Transverse colon (tissue), 3 donors: ENCODE measurements at regions not wholly inside any gene's neighbourhood (a gene's known extent, or its start where the extent isn't known, plus 50 kb on each side); places are given as distances from the start of the nearest gene placed in this dataset.

Source experiments
- POLR2A ChIP-seq: fragments of 450-650 bp; IDR thresholded peaks from one replicate; pipeline ENCODE4 v1.6.1; 2016; ENCODE audit warnings: antibody characterized with exemption, mild to moderate bottlenecking, moderate library complexity
- TF ChIP-seq, protein P1 (sequence below), 5 experiments: fragments of 200-600 bp in 3 of 5; fragments of 450-650 bp in 2 of 5; sonication (generic) in 3 of 5; IDR thresholded peaks; 1 replicate in 2 of 5; 2 replicates in 3 of 5; pipeline ENCODE4 v1.5.1; 2016 to 2017; ENCODE audit warnings: antibody characterized with exemption in 5 of 5, inconsistent platforms in 3 of 5, mild to moderate bottlenecking in 2 of 5, moderate library complexity in 1 of 5

DNA sequence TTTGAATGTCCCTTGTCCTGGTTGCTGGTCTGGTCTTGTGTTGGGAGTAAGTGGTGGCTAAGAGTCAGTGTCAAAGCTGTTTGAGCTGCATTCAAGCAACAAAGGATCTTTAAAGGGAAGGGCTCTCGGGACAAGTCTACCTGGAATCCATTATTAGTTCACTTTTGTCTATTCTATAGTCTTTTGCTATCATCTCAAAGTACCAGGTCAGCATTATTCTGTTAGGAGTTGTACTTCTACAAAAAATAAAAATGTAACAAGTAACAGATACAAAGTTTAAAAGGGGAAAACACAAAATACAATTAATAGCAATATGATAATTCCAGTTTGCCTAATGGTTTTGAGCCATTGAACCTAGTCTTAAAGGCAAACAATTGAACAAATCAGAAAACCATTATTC, 317.9 kb downstream of the ZNF516 start:
- no peak for TF ChIP-seq POLR2A
- TF ChIP-seq, protein P1, sequence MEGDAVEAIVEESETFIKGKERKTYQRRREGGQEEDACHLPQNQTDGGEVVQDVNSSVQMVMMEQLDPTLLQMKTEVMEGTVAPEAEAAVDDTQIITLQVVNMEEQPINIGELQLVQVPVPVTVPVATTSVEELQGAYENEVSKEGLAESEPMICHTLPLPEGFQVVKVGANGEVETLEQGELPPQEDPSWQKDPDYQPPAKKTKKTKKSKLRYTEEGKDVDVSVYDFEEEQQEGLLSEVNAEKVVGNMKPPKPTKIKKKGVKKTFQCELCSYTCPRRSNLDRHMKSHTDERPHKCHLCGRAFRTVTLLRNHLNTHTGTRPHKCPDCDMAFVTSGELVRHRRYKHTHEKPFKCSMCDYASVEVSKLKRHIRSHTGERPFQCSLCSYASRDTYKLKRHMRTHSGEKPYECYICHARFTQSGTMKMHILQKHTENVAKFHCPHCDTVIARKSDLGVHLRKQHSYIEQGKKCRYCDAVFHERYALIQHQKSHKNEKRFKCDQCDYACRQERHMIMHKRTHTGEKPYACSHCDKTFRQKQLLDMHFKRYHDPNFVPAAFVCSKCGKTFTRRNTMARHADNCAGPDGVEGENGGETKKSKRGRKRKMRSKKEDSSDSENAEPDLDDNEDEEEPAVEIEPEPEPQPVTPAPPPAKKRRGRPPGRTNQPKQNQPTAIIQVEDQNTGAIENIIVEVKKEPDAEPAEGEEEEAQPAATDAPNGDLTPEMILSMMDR (IDR thresholded peaks at IDR 0.05) = no peak
